Peyer's patch (tissue), 4 donors: ENCODE measurements at regions not wholly inside any gene's neighbourhood (a gene's known extent, or its start where the extent isn't known, plus 50 kb on each side); places are given as distances from the start of the nearest gene placed in this dataset.

Source experiments
- DNase-seq, 3 donors: peaks; one replicate each; pipeline ENCODE4 v3.0.0-alpha.2; 2017 to 2019
- H3K27ac ChIP-seq, 4 donors: fragments of 200-600 bp; sonication (generic); one replicate each; pipeline ENCODE4 v1.5.1; 2016 to 2019
- H3K27me3 ChIP-seq, 2 donors: fragments of 200-600 bp; sonication (generic); one replicate each; pipeline ENCODE4 v1.5.1; 2019
- H3K36me3 ChIP-seq, 3 donors: fragments of 200-600 bp; sonication (generic); one replicate each; pipeline ENCODE4 v1.5.1; 2016 to 2019
- H3K4me1 ChIP-seq, 4 donors: fragments of 200-600 bp; sonication (generic); one replicate each; pipeline ENCODE4 v1.5.1; 2016 to 2019
- H3K4me3 ChIP-seq, 4 donors: fragments of 200-600 bp; sonication (generic); 1 replicate in 3 of 4; 2 replicates in 1 of 4; pipeline ENCODE4 v1.5.1; 2016 to 2019; ENCODE audit warnings: mild to moderate bottlenecking in 1 of 4
- H3K9me3 ChIP-seq, 4 donors: fragments of 200-600 bp; sonication (generic); one replicate each; pipeline ENCODE4 v1.5.1; 2016 to 2019; ENCODE audit warnings: mild to moderate bottlenecking in 1 of 4
- CTCF ChIP-seq, 6 experiments: fragments of 450-650 bp in 4 of 6; fragments of 200-600 bp in 2 of 6; sonication (generic) in 1 of 6; IDR thresholded peaks; one replicate each; pipeline ENCODE4 v1.5.1; 2017 to 2019; ENCODE audit warnings: antibody characterized with exemption in 6 of 6, mild to moderate bottlenecking in 3 of 6, moderate library complexity in 1 of 6
- POLR2A ChIP-seq, 2 donors: fragments of 450-650 bp; IDR thresholded peaks; one replicate each; pipeline ENCODE4 v1.5.1; 2017; ENCODE audit warnings: antibody characterized with exemption in 2 of 2, mild to moderate bottlenecking in 2 of 2, moderate library complexity in 2 of 2

GRCh38 chr9:75213765-75214164 lies 125.5 kb downstream of the OSTF1 start:
- no peak for DNase-seq
- Histone ChIP-seq H3K27me3 (no peaks in the 10 kb centered on the region), H3K4me3 (no peak overlapping the region), H3K4me1 (no peaks in the 10 kb centered on the region), H3K9me3 (no peaks in the 10 kb centered on the region), H3K36me3 (no peaks in the 10 kb centered on the region), H3K27ac (no peak overlapping the region)
- TF ChIP-seq POLR2A (IDR thresholded peaks at IDR 0.05): no peak
- TF ChIP-seq CTCF (IDR thresholded peaks at IDR 0.05): no peak

GRCh38 chr9:75226403-75227139 lies 138.3 kb downstream of the OSTF1 start:
- Histone ChIP-seq H3K27ac (no peak overlapping the region), H3K9me3 (peaks cover 0 to 6% (median 0%) of the 10 kb centered on the region in 4 donors), H3K27me3 (no peaks in the 10 kb centered on the region), H3K4me1 (peaks cover 0 to 23% (median 0%) of the 10 kb centered on the region in 4 donors), H3K4me3 (no peak overlapping the region), H3K36me3 (no peaks in the 10 kb centered on the region)
- TF ChIP-seq POLR2A (IDR thresholded peaks at IDR 0.05) (no peak), CTCF (IDR thresholded peaks at IDR 0.05) (no peak)
- DNase-seq: no peak

- H3K4me1 ChIP-seq: peaks cover 0 to 23% (median 0%) of the 10 kb centered on the region in 4 donors
- H3K36me3 ChIP-seq: no peaks in the 10 kb centered on the region
- TF ChIP-seq CTCF (IDR thresholded peaks at IDR 0.05) (no peak), POLR2A (IDR thresholded peaks at IDR 0.05) (no peak)
- H3K27ac ChIP-seq: peak overlapping the region in 2 of 4 donors; percentile 65 to 66
- DNase-seq: no peak
- peaks cover 0 to 6% (median 0%) of the 10 kb centered on the region in 4 donors for H3K9me3 ChIP-seq
- H3K4me3 ChIP-seq: no peak overlapping the region
- H3K27me3 ChIP-seq: no peaks in the 10 kb centered on the region
Observed at GRCh38 chr9:75228893-75229292, 140.6 kb downstream of the OSTF1 start.

GRCh38 chr9:75229605-75230332 lies 141.5 kb downstream of the OSTF1 start:
- Histone ChIP-seq H3K9me3 (peaks cover 0 to 6% (median 0%) of the 10 kb centered on the region in 4 donors), H3K36me3 (no peaks in the 10 kb centered on the region), H3K4me1 (peaks cover 0 to 23% (median 0%) of the 10 kb centered on the region in 4 donors), H3K27ac (peak overlapping the region in 3 of 4 donors; percentile 25 to 77 (median 66)), H3K4me3 (no peak overlapping the region), H3K27me3 (no peaks in the 10 kb centered on the region)
- DNase-seq: peak in 2 of 3 donors; percentile 74 to 85
- TF ChIP-seq POLR2A (IDR thresholded peaks at IDR 0.05) (peak in 1 of 2 donors; percentile 17), CTCF (IDR thresholded peaks at IDR 0.05) (peak in 3 of 6 experiments; percentile 8 to 26 (median 10))

- H3K4me1 ChIP-seq: peaks cover 0 to 23% (median 0%) of the 10 kb centered on the region in 4 donors
- H3K9me3 ChIP-seq: peaks cover 0 to 6% (median under 1%) of the 10 kb centered on the region in 4 donors
- no peaks in the 10 kb centered on the region for H3K36me3 ChIP-seq
- no peaks in the 10 kb centered on the region for H3K27me3 ChIP-seq
- H3K4me3 ChIP-seq: no peak overlapping the region
- no peak for DNase-seq
- TF ChIP-seq CTCF (IDR thresholded peaks at IDR 0.05): no peak
- no peak for TF ChIP-seq POLR2A (IDR thresholded peaks at IDR 0.05)
- peak overlapping the region in 3 of 4 donors; percentile 25 to 77 (median 66) for H3K27ac ChIP-seq
Observed at GRCh38 chr9:75230469-75230868, 142.2 kb downstream of the OSTF1 start.
